Suprapubic skin (tissue), 4 donors: ENCODE measurements at regions not wholly inside any gene's neighbourhood (a gene's known extent, or its start where the extent isn't known, plus 50 kb on each side); places are given as distances from the start of the nearest gene placed in this dataset.

Source experiments
- CTCF ChIP-seq, 2 donors: fragments of 200-600 bp in 1 of 2; fragments of 450-650 bp in 1 of 2; sonication (generic) in 1 of 2; IDR thresholded peaks; one replicate each; pipeline ENCODE4 v1.5.1; 2016 to 2019; ENCODE audit warnings: antibody characterized with exemption in 2 of 2, mild to moderate bottlenecking in 1 of 2, moderate library complexity in 1 of 2
- EP300 ChIP-seq: sonication (generic); formaldehyde crosslinking; IDR thresholded peaks from one replicate; pipeline ENCODE4 v1.6.1; 2017; ENCODE audit warnings: antibody characterized with exemption
- POLR2A ChIP-seq, 2 donors: fragments of 450-650 bp; IDR thresholded peaks; one replicate each; pipeline ENCODE4 v1.6.1; 2017; ENCODE audit warnings: antibody characterized with exemption in 2 of 2, mild to moderate bottlenecking in 2 of 2, moderate library complexity in 2 of 2
- POLR2AphosphoS5 ChIP-seq, 3 donors: sonication (generic); formaldehyde crosslinking; IDR thresholded peaks; one replicate each; pipeline ENCODE4 v1.6.1; 2017; ENCODE audit warnings: antibody characterized with exemption in 3 of 3

GRCh38 chr2:215760557-215760956 is 252.8 kb downstream of the MREG start:
- TF ChIP-seq CTCF (IDR thresholded peaks at IDR 0.05), result no peak
- no peak for TF ChIP-seq POLR2AphosphoS5 (IDR thresholded peaks at IDR 0.05)
- TF ChIP-seq POLR2A (IDR thresholded peaks at IDR 0.05), result no peak
- TF ChIP-seq EP300, result no peak
